NCI-H82 (cell line): ENCODE measurements at regions not wholly inside any gene's neighbourhood (a gene's known extent, or its start where the extent isn't known, plus 50 kb on each side); places are given as distances from the start of the nearest gene placed in this dataset.
A peak's percentile ranks its signal among the peaks of the same experiment; 100 is the strongest.
"Not testable (repeated sequence)": the region's sequence is repeated elsewhere in the genome, so short reads cannot be mapped to it uniquely, and the experiment has no call there.

Experiments
- DNase-seq: peaks from one replicate; lab custom pipeline; 2025; lab: John Stamatoyannopoulos, UW

DNA sequence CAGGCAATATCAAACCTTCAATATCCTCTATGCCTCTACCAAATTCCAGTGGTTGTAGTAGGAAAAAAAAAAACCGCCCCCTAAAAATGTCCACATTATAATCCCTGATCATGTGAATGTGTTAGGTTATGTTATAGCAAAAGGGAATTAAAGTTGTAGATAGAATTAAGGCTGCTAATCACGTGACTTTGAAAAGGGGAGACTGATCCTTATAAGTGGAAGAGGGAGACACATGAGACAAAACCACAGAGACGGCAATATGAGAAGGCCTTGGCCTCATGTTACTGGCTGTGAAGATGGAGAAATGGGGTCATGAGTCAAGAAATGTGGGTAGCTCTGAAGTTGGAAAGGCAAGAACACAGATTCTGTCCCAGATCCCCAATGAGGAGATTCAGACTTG, 1711.3 kb downstream of the KHDRBS2 start:
- DNase-seq = not testable (repeated sequence)

DNA sequence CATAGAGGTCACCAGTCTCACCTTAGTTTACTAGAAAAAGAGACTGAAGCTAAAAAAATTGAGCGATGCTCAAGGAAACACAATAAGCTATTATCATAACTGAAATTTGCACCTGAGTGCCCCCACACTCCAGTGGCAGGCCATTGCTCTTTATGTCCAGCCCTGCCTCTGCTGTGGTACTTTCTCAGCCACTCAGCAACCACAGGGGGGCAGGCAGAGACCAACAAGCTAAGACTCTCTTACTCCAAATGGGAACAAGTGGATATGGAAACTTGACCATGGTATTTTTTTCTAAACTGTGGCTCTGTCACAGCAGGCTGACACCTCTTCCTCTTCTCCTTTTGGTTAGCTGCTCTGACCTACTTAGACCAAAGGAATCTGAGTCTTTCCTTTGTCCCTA, 1713.4 kb downstream of the KHDRBS2 start:
- peak; percentile 2 for DNase-seq

DNA sequence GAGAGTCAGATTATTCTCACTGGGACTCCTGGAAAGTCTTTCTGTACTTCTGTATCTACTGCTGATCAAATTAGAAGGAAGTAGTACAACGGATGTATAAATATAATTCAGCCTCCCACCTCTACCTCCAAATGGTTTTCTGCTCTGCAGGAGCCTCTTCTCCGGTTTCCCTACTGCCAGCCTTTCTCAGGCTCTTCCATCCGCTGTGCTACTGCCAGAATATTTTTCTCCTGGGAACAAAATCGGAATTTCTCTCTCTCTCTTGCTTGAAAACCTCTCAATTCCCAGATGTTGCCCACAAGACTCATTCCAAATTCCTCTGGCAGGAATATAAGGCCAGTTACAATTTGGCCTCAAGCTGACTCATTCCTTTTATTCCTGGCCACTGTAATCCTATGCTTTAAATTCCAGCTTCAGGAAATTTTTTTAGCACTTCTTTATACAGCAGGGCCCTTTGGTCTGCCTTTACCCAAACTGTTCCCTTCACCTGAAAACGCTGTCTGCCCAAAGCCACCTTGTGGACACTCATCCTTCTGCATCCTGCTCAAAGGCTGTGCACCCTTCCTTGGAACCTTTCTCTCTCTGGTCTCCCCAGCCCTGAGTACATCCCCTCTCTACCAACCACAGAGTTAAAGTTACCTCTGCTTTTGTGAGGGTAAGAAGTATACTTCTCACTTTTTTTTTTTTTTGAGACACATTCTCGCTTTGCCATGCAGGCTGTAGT, 1714.6 kb downstream of the KHDRBS2 start:
- not testable (repeated sequence) for DNase-seq

DNA sequence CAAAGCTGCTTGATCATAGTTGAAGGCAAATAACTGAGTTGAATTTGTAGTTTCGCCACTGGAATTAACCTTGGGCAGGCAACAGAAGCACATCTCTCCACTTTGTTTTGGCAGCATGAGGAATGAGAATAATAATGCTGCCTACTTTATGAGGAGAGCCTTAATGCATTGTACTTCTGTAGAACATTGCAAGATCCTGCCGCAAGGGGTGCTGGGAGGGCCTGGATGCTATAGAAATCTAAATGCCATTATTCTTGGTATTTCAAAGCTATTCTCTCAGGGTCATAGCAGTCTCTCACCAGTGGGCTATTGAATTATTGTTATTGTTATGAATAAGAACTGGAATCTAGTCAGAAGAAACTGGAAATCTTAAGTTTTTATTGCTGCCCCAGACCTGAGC, 1715.4 kb downstream of the KHDRBS2 start:
- DNase-seq = not testable (repeated sequence)

DNA sequence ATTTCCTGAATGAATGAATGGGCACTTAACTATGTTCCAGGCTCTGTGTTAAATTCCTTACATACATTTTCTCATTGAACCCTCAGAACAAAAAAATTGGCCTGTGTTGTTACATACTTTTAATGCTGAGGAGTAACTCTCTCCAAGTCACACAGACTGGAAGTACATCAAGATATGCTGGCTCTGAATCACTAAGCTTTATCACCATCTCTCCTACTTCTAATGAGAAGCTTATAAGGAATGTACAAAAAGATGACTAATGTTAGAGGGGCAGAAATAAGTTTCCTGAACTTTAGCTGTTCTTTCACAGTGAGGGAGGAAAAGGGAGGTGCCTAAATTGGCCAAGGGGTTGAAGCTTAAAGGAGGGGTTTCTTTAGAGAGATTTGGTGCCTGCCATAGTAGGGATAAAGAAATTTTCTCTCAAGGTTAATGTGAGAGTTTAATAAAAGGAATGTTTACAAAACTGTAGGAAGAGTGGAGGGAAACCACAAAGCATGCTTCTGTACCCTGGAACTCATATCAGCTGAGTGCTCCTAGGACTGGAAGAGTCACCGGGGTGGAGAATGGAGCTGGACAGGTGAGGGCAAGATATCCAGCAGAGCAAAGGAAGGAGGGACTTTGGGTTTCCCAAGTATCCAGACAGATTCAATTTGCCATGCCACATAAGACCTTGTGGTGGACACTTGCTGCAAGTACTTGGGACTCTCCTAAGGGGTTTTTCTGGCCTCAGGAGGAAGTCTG, 1718.4 kb downstream of the KHDRBS2 start:
- not testable (repeated sequence) for DNase-seq

DNA sequence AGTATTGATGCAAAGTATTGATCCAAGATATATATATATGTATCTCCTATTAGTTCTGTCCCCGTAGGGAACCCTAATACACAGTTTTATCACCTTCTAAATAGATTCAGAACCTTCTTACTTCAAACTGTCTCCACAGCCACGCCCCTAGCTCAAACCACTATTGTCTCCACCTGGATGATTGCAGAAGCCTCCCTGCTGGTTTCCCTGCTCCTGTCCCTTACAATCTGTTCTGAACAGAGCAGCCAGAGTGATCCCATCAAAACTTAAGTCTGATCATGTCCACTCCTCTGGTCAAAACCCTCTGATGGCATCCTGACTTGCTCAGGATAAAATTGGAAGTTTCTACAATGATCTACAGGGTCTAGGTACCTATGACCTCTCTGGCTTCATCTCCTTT, 1719.6 kb downstream of the KHDRBS2 start:
- not testable (repeated sequence) for DNase-seq

DNA sequence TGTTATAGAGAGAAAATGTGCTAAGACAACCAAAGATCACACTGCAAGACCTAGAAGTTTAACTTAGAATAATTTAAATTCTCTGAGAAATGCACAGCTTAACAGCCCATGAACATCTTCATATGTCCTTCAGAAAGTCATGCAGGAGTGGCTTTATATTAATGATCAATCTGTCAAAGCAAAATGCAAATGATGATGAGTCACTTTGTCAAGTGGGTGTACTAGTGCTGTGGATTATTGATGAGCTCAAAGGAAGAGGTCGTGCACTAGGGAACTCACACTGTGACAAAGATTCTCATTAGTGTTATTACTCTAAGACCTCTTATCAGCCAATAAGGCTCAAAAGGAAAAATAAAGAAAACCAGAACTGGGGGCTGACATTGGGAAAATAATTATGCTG, 1726.3 kb downstream of the KHDRBS2 start:
- not testable (repeated sequence) for DNase-seq

DNA sequence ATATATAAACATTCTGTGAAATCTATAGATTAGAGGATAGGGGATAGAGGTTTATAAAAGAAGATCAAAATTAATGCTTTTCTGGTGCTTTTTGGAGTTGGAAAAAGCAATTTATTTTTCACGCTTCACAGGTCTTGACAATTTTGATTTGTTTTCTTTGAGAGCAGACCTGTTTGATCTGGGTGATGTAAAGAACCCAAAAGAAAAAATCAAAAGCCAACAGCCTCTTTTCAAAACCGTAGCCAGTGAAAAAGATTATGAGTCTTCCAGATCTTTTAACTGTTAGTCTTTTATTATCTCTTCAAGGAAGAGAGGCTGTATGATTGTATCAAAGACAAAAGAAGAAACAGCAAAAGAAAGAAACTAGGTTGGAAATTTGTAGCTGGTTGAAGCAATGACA, 1738.7 kb downstream of the KHDRBS2 start:
- DNase-seq = not testable (repeated sequence)

DNA sequence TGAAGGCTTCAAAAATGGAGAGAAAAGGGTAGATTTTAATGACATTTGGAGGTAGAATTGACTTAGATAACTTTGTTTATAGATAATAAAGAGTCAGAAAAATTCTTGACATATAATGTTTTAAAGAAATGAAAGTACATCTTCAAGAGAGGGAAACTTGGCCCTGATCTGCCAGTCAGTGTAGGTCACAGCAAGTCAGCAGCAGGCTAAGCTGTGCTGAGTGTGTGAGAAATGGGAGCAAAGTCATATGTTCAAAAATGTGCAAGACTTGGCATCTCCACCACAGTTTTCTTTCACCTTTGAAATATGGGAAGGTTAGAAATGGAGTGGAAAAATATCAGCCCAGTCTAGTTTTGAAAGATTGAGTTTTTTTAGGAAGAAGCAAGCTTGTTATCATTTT, 1761.3 kb downstream of the KHDRBS2 start:
- not testable (repeated sequence) for DNase-seq

DNA sequence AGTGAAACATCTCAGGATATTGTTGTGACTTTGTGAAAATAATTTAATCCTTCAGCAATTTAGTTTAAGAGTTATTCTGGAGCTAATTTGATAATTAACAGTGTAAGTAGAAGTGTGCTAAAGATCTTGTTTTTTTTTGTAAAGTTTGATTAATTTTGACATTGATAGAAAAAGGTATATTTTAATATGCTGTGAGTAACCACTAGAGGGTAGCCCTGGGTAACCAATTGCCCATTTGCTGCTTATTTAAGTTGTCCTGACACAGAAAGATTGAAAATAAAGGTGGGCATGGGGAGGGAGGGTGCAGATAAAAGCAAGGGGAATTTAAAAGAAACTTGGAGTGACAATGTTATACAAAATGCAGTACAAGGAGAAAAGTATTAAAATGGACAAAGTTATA, 1808.3 kb downstream of the KHDRBS2 start:
- DNase-seq = not testable (repeated sequence)

DNA sequence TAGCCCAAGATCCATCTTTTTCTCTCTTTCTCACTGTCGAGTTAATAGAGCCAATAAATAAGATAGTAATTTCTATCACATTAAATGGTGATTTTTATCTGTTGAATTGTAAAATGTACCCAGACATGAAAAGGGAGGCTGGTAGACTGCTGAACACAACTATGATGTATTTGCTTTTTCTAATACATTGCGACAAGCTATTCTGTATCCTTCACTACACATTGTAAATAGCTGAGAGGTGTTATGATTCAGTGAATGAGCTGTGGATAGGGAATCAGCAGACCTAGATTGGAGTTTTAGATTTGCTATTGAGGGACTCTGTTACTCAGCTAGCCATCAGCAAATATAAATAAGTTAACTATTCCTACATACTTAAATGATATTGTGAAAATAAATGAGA, 1812.2 kb downstream of the KHDRBS2 start:
- not testable (repeated sequence) for DNase-seq

DNA sequence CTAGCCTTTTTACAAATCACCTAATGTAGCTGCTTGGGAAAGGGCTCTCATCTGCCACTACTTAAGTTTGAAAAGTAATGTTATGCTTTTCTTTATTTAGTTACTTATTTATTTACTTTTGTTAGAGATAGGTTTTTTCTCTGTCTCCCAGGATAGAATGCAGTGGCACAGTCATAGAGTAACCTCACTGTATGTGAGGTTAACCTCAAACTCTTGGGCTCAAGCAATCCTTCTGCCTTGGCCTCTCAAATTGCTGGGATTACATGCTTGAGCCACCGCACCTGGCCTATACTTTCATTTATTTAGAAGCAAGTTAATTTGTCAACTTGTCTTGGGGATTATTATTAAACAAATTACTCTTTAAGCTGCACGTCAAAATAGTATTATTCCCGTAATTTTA, 1814.6 kb downstream of the KHDRBS2 start:
- not testable (repeated sequence) for DNase-seq

DNA sequence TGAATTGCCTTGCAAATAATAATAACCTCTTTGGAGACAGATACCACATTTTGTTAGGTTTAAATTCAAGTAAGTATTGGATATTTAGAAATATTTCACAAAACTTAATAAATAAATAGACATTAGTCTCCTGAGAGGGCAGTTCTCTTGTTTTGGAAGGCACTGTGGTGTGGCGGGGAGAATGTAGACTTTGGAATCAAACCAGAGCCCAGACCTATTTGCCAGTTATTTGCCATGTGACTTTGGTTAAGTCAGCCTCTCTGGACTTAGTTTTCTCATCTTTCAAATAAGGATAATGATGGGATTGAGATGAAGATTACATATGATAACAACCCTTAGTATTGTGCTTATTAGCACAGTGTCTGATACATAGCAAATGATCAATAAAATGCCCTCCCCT, 1835.6 kb downstream of the KHDRBS2 start:
- not testable (repeated sequence) for DNase-seq

DNA sequence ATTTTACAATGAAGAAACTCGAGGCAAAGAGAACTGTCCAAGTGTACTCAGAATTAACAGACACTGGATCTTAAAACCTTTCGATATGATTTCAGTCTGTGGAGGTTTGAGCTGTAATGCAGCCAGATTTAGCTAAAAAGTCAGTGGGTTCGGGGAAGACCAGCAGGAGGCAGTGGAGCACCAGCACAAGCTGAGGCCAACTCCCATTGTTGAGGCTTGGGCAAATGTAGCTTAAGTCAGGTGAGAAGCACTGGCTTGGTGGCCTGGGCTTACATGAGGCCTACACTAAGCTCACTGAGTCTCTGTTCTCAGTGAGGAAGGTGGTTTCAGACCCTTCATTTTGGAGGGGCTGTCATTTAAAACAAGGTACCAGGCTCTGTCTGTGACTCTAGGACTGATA, 1841.5 kb downstream of the KHDRBS2 start:
- DNase-seq = not testable (repeated sequence)

DNA sequence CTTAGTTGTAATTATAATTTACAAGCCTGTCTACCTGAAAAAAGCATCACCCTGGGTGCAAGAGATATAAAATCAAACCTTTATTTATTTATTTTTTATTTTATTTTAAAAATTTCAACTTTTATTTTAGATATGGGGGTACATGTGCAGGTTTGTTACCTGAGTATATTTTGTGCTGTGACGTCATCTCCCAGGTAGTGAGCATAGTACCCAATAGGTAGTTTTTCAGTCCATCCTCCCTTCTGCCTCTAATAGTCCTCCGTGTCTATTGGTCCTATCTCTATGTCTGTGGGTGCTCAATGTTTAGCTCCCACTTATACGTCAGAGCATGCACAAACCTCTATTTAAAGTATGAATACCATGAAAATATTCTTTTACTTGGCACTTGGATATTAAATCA, 1846.3 kb downstream of the KHDRBS2 start:
- DNase-seq = not testable (repeated sequence)

DNA sequence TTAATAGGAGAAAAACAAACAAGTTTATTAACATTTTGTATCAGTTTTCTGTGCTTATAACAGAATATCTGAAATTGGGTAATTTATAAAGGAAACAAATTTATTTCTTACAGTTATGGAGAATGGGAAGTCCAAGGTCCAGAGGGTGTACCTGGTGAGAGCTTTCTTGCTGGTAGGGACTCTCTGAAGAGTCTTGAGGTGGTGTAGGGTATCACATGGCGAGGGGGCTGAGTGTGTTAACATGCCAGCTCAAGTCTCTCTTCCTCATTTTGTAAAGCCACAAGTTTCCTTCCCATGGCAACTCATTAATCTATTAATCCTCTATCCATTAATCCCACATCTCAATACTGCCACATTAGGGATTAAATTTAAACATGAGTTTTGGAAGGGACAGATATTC, 1863.3 kb downstream of the KHDRBS2 start:
- not testable (repeated sequence) for DNase-seq

DNA sequence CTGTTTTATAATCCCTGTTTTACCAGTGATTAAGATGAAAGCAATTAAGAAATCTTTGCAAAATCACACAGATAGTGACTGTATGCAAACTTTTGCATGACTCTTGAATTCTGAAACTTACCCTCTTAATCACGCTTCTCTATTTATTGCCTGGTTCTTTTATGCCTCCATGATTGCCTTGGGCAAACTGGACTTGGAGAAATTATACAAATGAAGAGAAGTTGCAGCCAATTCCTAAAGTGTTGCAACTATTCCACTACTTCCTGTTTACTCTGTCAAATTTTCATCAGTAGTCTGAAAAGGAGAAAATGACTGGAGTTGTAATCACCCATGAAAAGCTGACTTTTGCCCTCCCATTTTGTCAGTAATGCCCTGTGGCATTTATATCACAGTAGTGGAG, 1869.9 kb downstream of the KHDRBS2 start:
- DNase-seq = not testable (repeated sequence)

DNA sequence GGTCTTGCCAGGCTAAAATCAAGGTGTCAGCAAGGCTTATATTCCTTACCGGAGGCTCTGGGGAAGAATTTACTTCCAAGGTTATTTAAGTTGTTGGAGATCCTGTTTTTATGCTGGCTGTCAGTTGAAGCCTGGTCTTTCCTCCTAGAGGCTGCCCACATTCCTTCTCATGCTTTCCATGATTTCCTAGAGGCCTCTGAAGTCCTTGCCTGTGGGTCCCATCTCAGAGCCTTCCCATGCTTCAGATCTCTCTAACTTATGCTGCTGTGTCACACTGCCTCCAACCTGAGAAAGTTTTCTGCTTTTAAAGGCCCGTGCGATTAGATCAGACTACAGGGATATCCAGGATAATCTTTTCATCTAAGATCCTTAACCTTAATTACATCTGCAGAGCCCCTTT, 1877.3 kb downstream of the KHDRBS2 start:
- not testable (repeated sequence) for DNase-seq

DNA sequence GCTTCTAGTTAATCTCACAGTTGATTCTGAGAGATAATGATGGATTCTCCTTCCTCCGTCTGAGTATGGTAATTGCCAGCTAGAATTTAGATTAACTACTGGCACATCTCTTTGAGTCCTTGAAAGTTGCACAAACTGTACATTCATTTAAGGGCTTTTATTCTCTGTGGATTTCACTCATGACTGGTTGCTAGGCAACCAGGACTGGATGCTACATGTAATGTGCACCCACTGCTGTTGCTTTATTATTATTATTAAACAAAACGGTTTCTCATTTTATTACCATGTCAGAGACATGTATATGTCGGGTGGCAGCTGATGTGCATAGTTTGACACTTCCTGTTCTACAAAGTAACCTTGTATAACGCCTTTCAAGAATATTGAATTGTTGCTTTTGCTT, 1882.8 kb downstream of the KHDRBS2 start:
- not testable (repeated sequence) for DNase-seq

DNA sequence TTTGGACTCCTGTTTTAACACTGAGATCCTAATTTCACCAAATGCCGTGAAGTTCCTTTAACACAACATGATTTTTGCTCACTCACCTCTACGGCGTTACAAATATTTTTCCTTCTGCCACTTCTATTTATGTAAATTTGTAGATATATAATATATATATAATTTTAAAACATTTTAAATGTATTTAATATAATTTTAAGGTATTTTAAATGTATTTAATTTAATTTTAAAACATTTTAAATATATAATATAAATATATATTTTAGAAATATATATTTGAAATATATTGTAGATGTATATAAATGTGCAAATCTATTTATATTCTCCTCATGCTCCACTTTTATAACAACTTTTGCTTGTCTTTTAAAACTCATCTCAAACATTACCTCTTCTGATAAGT, 1883.5 kb downstream of the KHDRBS2 start:
- not testable (repeated sequence) for DNase-seq

DNA sequence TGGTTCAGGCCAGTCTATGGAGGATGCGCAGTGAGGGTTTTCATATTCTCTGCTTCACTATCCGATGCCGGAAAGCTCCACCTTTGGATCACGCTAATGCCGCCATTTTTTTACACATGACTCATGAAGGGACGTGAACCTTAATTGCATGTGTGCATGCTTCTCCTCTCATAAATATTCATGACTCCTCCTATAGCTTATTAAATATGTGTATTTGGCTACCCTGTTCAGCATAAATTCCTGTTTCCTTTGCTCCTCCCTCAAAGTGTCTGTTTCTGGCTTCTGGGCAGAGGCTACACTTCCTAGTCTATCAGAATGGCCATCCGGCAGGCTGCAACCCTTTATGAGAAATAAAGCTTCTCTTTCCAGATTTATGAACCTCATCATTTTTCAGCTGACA, 1890.8 kb downstream of the KHDRBS2 start:
- not testable (repeated sequence) for DNase-seq

DNA sequence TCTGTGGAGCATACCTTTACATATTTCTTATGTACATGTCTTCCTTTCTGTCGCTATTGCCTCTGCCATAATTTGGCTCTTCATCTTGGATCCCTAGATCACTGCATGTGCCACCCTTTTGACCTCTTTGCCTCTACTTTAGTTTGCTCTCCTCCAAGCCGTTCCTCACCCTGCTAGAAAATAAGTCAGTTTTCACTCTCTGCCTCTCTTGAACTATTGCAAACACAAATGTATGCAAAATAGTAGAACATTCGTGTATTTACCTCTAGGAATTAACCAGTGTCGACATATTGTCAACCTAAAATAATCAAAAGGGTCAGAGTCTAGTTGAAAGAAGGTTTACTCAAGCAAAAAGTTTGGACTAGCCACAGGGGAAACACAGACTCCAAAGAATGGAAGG, 1893.1 kb downstream of the KHDRBS2 start:
- not testable (repeated sequence) for DNase-seq

DNA sequence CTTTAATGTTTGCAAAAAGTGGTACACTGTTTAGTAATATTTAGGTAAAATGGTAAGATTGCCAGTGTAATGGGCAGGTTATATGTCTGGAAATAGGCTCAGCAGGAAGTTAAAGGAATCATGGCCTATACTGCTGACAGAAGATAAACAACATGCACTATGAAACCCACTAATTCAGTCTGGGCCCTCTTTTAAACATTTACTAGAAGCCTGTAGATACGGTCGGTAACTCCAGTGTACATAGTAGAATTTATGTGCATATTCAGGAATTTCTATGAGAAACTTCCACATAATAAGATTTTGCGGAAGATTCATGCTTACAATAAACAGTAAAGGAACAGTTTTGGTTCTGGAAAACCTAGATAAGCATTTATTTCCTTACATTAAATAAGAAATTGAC, 1896.9 kb downstream of the KHDRBS2 start:
- DNase-seq = not testable (repeated sequence)
